Panc1 (cell line): ENCODE measurements at regions not wholly inside any gene's neighbourhood (a gene's known extent, or its start where the extent isn't known, plus 50 kb on each side); places are given as distances from the start of the nearest gene placed in this dataset.

ENCODE experiments used
- CTCF ChIP-seq: fragments of 450-650 bp; IDR thresholded peaks from 2 replicates; pipeline ENCODE4 v1.5.1; 2017; ENCODE audit warnings: mild to moderate bottlenecking
- POLR2AphosphoS5 ChIP-seq: IDR thresholded peaks from 2 replicates; pipeline ENCODE4 v1.6.1; 2012; ENCODE audit warnings: mild to moderate bottlenecking, low read depth, low read length, moderate library complexity
- REST ChIP-seq, 2 experiments: IDR thresholded peaks; 2 replicates each; pipeline ENCODE4 v1.6.1; 2011 to 2012; ENCODE audit warnings: low read depth in 2 of 2, control low read depth in 1 of 2, low read length in 1 of 2, mild to moderate bottlenecking in 1 of 2, moderate library complexity in 1 of 2; ENCODE audit not compliant: insufficient read depth in 1 of 2

- TF ChIP-seq CTCF, result no peak
- no peak for TF ChIP-seq POLR2AphosphoS5
- TF ChIP-seq REST (IDR thresholded peaks at IDR 0.05; ENCODE audit: insufficient read depth in 1 of 2, low read depth in 2 of 2, low read length in 1 of 2), result no peak
These were observed 210.5 kb downstream of the GRXCR1 start for GRCh38 chr4:43103048-43103447.
